NCI-H2107 (cell line): ENCODE measurements at regions not wholly inside any gene's neighbourhood (a gene's known extent, or its start where the extent isn't known, plus 50 kb on each side); places are given as distances from the start of the nearest gene placed in this dataset.

Experiments used
- DNase-seq: peaks from one replicate; lab custom pipeline; 2025; lab: John Stamatoyannopoulos, UW

DNA sequence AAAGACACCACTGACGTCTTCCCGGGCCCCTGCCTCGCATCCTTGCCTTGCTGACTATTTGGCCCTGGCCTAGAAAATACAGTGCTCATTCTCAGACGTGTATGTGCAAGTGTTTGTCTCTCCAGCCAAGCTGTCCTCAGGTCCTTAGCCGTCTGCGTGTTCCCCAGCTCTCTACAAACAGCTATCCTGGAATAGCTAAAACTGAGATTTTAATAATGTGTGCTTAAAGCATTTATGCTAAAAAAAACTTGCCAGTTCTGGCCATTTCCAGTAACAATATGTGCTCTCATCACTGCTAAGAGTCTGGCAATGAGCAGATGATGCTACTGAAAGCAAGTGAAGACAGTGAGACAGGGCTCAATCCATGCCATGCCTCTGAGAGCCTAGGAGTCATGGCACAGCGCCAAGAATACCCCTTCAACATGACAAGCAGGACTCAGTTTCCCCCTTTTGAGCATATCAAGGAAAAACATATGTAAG is 55.7 kb downstream of the IRF2BP2 start:
- no peak for DNase-seq

DNA sequence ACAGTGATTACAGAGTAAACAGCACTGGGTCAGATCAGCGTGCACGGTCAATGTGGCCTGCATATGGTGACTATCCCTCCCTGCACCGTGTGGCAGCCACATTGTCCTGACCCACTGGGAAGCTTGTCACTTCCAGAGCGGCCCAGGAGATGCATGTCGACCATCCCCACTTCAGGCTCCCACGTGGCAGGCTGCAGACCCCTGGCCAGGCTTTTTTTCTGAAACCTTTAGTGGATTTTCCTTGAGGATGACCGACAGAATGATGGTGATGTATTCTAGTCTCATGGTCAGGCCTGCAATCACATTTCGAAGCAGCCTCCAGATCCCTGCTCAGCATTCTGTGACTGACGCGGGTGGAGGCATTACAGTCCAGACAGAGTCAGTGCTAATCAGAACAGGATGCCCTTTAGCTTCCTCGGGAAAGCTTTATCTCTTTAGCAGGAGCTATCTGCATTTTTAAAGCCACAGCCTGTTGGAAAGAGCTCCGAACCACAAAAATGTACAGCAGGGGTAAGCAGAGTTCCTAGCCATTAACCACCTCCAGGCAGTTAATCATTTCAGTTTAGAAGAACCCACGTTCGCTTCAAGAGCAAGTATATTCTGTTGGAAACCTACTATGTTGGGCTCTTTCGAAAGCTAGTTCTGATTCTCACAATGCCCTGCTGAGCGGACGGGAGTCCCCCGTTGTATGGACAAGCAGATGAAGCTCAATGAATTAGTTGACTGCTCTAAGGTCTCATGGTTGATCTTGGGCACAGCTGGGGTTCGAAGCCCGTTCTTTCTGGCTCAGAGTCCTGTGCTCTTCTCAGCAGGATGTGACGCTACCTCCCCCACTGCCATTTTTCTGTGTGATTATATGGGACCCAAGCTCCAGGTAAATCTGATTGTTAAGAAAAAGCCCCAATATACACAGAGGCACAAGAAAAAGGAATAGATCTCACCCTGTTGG is 56.5 kb downstream of the IRF2BP2 start:
- DNase-seq: no peak

DNA sequence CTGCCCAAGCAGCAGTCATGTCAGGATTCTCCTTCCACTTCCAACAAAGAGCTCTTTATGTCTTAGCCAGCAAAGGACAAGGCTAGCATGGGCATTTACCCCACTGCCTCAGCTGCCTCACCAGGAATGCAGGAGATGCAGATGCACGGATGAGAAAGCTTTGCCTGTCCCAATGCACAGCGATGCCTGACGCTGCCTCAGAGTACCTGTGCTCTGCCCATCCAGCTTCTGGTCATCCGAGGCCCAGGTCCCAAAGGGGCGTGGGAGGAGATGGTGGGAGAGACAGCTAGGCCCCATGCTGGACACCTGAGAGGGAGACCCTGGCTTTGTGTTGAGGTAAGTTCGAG is 59.0 kb downstream of the IRF2BP2 start:
- no peak for DNase-seq

- no peak for DNase-seq
Measured at GRCh38 chr1:234550341-234551031, 59.5 kb downstream of the IRF2BP2 start.

DNA sequence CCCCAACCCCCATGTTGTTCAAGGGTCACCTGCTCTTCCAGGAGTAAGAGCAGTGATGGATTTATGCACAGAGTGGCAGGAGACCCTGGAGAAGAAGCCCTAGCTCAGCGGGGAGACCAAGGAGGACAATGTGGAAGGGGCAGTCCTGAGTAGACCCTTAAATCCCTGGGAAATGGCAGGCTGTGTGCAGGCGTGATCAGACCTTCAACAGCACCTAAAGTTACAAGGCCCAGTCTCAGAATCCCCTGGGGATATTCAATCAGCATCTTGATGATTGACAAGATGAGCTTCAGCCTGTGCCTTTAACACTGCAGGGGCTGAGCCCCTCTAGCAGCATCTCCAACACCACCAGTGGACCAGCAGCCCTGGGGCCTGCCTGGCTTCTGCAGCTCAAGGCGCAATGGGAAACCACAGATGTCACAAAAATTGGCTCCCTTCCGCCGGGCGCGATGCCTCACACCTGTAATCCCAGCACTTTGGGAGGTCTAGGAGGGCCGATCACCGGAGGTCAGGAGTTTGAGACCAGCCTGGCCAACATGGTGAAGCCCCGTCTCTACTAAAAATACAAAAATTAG is 60.4 kb downstream of the IRF2BP2 start:
- no peak for DNase-seq

DNA sequence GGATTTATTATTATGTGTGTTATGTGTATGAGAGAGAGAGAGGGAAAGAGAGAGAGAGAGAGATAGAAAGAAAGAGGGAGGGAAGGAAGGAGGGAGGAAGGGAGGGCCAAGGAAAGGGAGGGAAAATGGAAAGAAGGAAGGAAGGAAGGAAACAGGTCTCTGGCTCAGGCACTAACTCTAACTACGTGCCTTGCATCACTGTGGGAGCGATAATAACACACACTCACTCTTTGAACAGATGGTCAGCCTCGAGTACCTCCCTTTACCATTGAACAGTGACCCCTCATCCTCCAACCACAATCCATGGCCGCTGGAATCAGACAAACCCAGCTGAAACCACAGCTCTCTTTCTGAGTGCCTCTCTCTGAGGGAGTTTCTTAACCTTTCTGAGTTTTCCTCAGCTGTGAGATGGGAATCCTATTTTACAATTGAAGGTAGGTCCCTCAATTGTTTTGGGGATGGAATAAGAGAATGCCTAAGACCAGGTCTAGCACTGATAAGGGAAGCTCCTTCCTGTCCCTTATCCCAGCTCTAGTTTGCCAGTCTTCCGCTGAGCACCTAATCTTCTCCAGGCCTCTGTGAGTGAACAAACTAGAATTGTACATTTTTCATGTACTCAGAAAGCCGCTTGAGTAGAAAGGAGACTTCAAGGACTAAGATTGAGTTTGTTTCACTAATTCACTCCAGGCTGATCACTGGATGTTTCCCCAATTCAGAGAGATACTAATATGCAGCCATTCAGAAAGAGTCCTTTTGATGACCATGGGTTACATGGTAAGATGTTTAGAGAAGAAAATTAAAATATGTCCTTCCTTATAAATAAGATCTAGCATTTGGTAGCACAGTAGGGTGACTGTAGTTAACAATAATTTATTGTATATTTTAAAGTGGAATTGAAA is 62.8 kb downstream of the IRF2BP2 start:
- DNase-seq: no peak

DNA sequence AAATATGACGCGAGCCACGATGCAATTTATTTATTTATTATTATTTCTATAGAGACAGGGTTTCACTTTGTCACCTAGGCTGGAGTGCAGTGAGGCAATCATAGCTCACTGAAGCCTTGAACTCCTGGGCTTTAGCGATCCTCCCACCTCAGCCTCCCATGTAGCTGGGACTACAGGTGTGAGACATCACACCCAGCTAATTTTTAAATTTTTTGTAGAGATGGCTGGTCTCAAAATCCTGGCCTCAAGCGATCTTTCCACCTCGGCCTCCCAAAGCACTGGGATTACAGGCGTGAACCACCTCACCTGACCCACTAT is 63.6 kb downstream of the IRF2BP2 start:
- DNase-seq: no peak

DNA sequence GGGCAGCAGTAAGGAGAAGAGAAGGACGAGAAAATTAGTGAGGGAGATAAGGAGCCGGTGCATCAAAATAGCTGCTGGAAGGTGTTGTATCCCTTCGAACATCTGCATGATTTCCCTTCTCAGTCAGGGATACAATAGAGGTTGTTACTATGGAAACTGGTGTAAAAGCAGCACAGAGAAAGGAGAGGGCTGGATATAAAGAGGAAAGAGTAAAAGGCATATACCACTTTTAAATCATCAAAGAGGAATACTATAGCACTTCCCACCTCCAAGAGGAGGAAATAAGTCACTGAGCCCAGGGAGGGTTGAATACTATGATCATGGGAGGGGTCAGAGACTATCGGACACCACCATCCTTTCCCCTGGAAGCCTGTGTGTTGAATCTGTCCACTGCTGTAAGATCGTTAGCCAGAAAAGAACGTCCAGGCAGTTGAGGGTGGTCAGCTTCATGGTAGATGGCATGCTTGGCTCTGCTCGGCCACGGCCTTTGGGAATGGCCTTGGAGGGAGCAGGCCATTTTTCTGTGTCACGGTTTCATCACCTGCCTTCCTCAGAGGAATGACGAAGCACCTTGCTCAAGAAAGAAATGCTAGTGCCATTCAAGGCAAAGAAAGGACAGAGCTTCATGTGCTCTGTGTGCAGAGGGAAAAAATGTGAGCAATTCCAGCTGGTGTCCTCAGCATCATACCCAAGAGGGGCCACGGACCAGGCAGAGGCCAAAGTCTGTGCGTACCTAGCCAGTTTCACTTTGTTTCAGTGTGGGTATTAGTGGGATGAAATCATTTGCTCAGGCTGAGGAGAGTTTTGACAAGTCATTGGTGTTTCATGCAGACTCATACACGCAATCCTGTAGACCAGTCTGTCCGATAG is 64.2 kb downstream of the IRF2BP2 start:
- no peak for DNase-seq

- DNase-seq: peak; percentile 96
Measured at GRCh38 chr1:234544087-234544579, 65.2 kb upstream of the TARBP1 start.

GRCh38 chr1:234543442-234544086 is 64.6 kb upstream of the TARBP1 start:
- DNase-seq: no peak

- no peak for DNase-seq
Measured at GRCh38 chr1:234542211-234542850, 63.4 kb upstream of the TARBP1 start.

DNA sequence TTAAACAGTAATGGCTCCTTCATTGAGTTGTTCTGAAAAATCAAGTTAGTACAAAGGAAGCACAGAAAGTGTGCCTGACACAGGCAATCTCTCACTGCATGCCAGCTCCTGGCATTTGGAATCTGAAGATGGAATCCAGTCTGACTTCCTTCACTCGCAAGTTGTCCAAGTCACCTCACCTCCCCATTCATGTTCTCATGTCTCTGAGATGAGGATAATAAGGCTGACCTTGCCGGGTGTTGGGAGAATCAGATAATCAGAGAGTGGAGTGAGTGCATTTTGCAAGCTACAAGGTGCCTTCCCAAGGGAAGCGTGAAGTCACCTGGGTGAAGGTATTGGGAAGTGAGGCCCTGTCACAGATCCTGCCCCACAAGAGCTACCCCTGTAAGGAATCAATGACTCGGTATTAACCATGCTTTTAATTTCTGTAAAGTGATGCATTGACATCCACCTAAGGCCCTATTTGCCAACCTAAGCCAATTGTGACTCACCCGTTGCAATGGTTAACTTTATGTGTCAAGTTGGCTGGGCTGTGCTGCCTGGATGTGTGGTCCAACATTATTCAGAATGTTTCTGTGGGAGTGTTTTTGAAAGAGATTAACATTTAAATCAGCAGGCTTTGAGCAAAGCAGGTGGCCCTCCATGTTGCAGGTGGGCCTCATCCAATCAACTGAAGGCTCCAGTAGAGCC is 62.5 kb upstream of the TARBP1 start:
- no peak for DNase-seq

DNA sequence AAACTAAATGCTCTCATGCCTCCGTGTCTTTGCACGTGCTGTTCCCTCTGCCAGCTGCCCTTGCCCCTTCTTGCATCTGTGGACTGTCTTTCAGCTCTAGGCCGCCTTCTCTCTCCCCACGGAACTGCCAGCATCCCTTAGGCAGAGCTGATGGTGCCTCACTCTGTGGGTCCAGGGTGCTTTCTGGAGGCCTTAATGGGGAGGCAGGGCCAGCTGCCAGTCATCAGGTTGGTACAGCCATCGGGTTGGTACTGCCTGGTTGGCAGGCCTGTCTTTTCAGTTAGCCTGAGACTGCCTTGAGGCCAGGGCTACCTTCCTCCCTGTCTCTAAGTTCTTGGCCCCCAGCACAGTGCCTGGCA is 61.4 kb upstream of the TARBP1 start:
- no peak for DNase-seq

DNA sequence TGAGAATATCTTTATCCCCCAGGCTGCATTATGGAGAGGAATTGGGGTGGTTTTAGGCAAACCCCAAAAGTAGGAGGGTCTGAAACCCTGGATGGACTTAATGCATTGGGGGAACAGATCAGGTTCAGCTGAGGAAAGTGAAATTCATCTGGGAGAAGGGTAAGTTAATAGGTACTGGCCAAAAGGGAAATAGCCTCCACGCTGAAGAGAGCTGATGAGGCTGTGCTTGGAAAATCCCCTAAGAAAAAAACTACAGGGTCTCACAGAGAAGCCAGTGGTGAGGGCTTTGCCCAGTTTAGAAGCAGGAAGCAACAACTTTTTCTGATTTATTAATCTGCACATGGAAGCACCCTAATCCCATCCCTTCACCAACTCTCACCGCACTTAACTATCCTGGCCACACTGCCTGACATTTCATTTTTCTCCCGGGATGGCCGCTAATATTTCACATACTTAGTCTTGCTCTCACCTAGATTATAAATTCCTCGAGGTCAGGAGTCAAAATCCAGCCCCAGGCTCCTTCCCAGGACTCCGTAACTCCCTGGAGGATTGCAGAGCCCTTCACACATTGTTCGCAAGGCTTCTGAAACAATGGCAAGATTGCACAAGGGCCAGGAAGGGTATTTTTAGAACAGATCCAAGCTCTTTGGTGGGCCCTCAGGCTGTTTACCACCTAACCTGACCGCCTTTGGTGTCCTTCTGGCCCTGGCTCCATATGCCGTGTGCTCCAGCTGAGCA is 60.9 kb upstream of the TARBP1 start:
- no peak for DNase-seq

GRCh38 chr1:234538930-234539649 is 60.1 kb upstream of the TARBP1 start:
- no peak for DNase-seq

DNA sequence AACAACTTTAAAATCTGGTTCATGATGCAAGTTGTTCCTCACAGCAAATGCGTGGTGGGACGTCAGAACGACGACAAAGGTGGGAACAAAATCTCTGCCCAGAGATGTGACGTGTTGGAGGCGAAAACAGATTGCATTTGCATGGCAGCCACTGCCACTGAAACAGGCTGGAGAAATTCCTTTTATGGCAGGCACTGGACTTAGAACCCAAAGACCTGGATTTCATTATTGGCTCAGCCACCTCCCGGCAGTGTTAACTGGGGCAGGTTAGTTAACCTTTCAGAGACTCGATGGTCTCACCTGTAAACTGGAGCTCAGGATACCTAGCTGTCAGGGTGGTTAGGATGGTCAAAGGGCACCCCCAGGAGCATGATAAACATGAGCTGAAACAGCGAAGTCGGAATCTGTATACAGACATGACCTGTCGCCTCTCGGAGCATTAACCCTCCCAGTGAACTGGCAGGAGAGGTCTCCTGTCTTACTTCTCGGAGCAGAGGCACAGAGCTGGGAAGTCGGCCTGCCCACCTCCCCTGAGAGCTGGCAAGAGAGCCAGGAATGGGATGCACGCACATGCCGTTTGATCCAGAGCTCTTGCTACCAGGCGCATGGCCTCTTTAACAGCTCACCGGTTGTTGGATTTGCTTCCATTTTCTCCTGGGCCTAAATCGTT is 59.2 kb upstream of the TARBP1 start:
- no peak for DNase-seq

DNA sequence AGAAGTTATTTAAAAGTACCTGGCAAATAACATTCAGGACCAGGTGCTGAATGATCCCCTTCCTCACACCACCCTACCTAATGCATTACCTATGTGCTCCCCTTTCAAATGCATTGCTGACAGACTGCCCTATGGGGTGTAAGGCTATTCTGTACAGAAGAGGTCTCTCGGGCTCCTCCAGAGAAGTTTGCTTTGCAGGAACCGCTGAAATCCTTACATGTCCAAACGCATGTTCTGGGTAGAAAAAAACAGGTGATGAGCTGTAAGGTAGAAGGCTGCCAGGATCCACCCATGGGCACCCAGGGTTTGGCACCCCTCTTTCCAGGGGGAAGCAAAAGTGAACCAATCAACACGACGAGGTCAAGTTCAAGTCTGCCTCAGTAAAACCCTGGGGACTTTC is 58.3 kb upstream of the TARBP1 start:
- no peak for DNase-seq
